Hematopoietic multipotent progenitor cell treated with erythropoietin and hydrocortisone succinate and interleukin-3 and kit ligand, for 15 days (in vitro differentiated cells): ENCODE measurements at regions not wholly inside any gene's neighbourhood (a gene's known extent, or its start where the extent isn't known, plus 50 kb on each side); places are given as distances from the start of the nearest gene placed in this dataset.
"Not testable (repeated sequence)": the region's sequence is repeated elsewhere in the genome, so short reads cannot be mapped to it uniquely, and the experiment has no call there.

Experiments used
- DNase-seq: peaks from one replicate; pipeline ENCODE4 v3.0.0-alpha.2; 2015; ENCODE audit warnings: low spot score

DNA sequence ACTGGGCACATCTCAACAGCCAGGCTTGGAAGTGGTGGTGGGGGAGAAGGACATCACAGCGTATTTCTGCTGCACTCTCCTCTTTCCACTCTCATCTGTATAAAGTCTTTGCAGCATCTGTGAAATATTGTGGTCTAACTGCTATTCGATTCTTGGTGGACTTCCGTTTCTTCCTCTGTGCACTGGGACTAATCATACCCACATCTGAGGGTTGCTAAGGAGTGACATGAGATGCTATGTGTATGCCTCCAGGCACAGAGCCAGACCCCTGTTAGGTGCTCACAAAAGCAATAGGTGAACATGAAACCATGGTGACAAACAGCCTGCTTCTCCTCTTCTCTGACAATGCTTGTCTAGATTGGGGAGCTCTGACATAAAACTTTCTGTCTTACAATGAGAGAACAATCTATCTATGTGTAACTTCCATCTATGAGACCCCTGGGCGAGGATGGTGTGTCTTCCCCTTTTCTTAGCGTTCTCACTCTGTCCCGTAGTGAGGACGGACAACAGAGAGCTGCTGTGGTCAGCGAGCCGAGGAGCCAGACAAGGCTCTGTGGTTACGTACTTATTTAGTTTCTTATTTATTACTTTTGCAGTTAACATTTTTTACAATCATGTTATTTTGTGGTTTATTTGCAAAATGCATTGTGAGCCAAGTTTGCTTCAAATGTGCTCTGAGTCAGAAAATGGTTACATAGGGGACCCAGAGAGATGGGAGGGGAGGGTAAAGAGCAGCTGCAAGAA is 196.7 kb upstream of the TPRG1 start:
- no peak for DNase-seq

DNA sequence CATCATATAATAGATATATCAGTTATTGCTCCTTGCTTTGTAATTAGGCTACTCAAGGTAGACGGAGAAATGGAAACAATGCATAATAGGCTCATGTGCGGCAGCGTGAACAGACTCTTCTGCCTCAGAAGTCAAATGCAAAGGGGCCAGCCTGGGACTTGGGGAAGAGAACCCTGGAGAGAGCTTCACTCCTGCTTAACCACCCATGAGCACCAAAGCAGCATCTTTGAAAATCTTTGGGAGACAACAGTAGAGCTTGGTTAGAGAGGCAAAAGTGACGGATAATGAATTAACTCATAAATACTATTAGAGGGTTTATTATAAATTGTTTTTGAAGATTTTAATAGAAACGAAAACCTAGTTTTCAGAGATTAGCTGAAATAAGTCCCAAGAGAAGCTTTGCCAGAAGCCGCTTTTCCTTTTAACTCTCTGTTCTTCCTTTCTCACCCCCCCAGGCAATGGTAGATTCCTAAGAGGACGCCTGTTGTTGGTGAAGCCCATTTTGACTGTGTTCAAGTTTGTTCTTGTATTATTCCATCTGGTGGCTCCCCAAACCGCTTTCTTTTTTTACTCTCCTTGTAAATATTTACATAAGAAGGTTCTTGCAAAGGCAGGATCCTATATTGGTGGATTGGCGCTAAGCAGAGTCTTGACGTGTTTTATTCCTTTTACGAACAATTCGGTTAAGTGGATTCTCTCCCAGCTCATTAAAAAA is 196.0 kb upstream of the TPRG1 start:
- DNase-seq, result no peak

DNA sequence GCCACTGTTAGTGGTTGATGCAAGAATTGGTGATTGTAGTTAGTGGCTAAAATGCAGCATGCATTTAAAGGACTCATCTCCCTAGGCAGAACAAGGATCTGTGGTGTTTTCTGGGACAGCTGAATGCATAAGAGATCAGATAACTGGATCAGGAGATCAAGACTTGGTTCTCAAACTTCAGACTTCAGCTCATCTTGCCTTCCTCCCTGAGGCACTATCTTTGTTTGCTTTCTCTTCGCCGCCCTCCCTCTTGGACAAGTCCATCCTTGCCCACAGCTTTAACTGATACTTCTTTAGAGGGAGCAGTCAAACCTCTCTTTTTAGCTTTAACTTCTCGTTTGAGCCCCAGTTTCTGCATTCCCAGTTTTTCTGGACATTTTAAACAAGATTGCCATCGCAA is 195.4 kb upstream of the TPRG1 start:
- DNase-seq, result no peak

DNA sequence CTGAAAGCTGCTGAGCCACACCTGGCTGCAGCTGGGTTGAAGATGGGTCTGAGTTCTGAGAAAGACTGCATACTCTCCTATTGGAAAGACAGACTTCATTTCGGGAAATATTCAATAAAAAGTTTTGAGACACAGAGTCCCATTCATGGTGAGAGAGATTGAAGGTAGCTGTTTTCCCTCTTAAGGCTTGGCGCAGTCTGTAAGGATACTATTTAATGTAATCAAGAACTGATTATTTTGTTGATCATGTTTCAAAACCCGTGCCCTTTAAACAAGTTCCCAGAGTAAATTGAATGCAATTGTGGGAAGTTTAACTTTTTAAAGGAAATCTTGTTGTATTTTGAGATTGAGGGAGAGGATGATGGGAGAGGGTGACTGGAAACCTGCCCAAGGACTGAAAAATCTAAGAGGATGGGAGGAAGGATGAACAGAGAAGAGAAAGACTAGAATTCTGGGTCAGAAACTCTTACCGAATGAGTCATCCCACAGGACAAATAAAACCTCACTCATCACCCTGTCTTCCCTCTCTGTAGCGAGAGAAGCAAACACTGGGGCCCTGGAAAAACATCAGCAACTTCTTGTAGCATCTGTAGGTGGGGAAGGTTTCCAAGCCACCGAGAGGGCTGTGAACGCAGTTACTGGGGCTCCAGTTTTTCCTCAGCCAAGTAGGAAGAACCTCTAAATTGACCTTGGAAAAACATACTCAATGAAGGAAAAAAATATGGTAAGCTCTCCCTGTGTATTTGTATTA is 193.2 kb upstream of the TPRG1 start:
- no peak for DNase-seq

DNA sequence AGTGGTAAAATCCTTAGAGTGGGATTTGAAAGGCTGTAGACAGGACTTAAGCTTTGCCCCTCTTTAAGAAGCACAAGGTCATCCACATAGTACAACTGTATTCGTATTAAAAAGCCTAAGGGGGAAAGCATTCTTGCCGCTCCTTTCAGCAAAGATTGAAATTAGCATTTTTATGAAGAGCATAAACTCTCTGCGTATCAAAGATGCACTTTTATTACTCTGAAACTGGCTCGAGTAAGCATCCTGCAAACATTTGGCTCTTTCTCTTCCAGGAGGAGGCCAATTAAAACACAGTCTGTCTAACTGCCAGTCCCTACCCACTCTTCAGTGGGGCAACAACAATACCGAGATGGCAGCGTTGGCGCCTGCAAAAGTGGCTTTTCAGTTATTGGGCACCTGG is 192.5 kb upstream of the TPRG1 start:
- no peak for DNase-seq

DNA sequence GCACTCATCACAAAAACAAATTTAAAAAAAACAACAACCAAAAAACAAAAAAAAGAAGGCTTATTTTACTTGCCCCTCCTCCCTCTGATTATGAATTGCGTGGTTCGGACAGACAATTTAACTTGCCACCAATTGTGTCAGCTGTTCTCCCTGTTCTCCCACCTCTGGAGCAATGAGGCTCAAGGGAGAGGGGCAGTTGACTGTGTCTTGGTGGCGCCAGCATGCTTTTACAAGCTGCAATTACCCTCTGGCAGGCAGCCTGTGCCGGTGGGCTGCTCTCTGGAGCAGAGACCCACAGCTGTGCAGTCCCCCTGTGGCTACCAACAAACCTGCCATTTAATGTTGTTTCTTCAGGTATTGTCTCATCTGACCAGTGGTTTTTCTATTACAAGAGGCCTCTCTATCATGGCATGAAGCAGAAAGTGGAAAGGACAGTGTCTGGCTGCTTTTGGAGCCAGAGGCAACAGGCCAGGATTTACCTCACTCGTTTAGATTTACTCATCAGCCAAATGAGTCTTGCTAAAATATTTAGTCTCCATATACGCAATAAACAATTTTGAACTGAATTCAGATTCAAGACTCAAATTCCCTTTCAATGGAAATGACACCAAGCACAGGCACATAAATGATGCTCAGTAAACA is 192.0 kb upstream of the TPRG1 start:
- no peak for DNase-seq

DNA sequence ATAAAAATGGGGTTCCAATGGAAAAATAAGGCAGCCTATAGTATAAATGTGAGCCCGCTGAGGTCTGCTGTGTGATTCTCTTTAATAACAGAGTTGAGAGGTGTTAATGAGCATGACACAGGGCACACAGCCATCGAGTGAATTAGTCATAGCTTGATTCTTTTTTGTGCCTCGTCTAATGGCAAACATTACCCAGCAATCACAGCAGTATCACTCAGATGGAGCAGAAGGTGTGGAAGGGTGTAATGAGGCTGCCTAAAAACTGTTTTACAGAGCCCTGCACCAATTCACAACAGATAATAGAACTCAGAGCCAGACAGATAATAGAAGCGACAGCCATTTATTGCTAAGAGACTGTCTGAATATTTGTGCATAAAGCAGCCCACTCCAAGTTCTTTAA is 178.6 kb upstream of the TPRG1 start:
- no peak for DNase-seq

DNA sequence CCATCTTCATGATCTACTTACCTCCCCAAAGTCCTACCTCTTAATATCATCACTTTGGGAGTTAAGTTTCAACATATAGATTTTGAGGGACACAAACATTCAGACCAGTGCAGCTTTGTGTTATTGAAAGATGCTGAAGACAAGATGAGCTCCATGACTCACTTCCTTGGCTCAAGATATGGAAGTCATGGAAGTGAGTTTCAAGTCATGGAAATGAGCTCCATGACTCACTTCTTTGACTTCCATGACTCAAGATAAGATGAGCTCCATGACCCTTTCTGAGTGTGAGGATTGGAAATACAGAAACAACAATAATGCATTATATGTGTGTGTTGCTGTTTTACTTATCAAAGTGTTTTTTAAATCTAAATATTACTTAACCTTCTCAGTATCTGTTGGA is 170.2 kb upstream of the TPRG1 start:
- no peak for DNase-seq

DNA sequence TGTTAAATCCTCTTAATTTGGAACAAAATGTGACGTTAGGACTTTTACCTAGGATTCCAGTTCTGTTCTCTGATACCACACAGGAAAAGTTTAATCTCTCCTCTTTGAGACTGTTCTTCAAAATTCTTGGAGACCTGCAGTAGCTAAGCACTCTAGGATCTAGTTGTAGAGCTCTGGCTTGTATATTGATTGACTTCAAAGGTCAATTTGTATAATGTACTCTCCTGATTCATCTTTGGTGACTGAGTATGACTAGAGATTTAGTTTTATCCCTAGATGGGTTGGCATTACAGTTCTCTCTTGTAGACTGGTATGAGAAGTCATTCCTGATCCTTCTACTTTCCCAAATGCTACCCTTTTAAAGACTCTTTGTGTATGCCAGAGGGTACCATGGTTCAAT is 168.4 kb upstream of the TPRG1 start:
- DNase-seq, result no peak

DNA sequence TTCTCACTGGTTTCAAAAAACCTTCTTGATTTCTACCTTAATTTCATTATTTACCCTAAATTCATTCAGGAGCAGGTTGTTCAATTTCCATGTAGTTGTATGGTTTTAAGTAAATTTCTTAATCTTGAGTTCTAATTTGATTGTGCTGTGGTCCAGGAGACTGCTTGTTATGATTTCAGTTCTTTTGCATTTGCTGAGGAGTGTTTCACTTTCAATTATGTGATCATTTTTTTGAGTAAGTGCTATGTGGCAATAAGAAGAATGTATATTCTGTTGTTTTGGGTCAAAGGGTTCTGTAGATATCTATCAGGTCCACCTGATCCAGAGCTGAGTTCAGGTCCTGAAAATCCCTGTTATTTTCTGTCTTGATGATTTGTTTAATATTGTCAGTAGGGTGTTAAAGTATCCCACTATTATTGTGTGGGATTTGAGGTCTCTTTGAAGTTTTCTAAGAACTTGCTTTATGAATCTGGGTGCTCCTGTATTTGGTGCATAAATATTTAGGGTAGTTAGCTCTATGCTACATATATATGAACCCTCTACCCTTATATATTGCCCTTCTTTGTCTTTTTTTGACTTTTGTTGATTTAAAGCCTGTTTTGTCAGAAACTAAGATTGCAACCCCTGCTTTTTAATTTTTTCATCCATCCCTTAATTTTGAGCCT is 158.4 kb upstream of the TPRG1 start:
- DNase-seq, result no peak

DNA sequence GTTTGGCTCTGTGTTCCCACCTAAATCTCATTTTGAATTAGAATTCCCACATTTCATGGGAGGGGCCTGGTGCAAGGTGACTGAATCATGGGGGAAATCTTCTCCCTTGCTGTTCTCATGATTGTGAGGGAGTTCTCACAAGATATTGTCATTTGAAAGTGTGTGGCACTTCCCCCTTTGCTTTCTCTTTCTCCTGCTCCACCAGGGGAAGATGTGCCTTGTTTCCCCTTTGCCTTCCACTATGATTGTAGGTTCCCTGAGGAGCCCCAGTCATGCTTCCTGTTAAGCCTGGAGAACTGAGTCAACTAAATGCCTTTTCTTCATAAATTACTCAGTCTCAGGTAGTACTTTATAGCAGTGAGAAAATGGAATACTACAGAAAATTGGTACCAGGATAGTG is 157.2 kb upstream of the TPRG1 start:
- DNase-seq, result no peak

DNA sequence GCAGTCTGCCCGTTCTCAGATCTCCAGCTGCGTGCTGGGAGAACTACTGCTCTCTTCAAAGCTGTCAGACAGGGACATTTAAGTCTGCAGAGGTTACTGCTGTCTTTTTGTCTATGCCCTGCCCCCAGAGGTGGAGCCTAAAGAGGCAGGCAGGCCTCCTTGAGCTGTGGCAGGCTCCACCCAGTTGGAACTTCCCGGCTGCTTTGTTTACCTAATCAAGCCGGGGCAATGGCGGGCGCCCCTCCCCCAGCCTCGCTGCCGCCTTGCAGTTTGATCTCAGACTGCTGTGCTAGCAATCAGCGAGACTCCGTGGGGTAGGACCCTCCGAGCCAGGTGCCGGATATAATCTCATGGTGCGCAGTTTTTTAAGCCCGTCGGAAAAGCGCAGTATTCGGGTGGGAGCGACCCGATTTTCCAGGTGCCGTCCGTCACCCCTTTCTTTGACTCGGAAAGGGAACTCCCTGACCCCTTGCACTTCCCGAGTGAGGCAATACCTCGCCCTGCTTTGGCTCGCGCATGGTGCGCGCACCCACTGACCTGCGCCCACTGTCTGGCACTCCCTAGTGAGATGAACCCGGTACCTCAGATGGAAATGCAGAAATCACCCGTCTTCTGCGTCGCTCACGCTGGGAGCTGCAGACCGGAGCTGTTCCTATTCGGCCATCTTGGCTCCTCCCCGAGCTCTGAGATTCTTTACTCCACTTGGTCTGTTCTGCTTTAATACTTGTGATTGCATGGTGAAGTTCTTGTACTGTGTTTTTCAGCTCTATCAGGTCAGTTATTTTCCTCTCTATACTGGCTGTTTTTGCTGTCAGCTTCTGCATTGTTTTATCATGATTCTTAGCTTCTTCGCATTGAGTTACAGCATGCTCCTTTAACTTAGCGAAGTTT is 148.9 kb upstream of the TPRG1 start:
- DNase-seq, result not testable (repeated sequence)

DNA sequence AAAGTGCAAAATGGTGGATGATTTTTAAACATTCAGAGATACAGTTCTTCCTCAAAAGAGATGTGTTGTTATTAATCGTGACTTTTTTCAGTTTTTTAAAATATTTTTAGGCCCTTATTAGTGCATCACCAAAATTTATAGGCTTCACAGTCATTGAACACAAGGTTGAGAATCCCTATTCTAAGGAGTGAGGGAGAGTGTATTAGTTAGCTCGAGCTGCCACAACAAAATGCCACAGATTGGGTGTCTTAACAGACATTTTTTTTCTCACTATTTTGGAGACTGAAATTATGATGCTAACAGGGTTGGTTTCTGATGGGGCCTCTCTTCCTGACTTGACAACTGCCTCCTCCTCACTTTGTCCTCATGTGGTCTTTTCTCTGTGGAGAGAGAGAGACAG is 145.9 kb upstream of the TPRG1 start:
- no peak for DNase-seq

DNA sequence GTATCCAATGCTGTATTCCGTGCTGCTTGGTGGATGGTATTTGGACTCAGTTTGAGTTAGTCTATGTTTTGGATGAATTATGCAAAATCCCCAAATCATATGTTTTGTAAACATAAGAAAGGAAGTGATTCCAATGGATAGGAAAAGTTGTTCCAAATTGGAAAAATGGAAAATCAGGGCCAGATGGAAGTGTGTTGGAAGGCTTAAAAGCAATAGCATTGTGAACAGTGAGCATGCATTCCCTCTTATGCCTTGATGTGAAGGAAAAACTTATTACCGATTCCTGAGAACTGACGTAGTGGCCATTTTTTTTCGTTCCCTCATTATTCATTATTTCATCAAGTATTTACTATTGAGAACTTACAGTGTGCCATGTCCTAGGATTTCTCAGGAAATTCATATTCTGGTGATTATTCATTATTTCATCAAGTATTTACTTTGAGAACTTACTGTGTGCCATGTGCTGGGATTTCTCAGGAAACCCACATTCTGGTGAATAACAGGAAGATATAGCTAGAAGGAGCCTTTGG is 144.1 kb upstream of the TPRG1 start:
- no peak for DNase-seq

DNA sequence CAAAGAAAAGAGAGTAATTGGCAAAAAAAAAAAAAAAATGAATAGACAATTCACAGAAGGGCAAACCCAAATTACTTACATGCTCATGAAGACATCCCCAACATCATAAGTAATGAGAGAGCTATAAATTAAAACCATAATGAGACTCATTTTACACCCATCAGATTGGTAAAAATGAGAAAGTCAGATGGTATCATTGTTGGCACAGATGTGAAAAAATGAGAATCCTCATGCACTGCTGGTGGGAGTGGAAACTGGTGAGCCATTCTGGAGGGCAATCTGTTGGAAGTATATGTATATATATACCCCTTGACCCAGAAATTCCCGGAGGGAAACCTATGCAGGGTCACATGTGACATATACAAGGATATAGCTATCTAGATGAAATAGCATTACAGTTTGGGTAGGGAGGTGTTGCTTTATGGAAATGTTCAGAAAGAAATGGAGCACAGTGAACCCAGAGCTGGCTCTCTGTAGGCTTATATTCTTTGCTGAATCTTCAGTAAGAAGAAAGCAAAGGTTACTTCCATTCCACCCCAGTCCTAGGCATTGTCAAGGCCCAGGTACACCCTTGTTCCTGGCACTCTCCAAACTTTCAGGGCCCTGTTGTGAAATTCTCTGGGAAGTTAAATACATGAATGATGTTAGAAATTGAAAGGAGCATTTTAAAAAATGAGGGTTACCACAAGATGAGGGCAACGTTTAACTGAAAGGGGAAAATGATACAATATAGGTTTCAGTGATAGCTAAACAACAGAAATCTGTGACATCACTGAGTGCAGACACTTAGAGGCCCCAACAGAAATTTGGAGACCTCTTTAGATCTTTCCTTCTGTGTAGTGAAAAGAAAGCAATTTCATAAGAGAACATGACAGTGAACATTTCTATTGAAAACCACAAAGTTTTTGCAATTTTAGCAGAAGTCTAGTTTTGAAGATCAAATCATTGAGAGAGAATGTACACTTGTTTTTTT is 132.7 kb upstream of the TPRG1 start:
- DNase-seq, result no peak

DNA sequence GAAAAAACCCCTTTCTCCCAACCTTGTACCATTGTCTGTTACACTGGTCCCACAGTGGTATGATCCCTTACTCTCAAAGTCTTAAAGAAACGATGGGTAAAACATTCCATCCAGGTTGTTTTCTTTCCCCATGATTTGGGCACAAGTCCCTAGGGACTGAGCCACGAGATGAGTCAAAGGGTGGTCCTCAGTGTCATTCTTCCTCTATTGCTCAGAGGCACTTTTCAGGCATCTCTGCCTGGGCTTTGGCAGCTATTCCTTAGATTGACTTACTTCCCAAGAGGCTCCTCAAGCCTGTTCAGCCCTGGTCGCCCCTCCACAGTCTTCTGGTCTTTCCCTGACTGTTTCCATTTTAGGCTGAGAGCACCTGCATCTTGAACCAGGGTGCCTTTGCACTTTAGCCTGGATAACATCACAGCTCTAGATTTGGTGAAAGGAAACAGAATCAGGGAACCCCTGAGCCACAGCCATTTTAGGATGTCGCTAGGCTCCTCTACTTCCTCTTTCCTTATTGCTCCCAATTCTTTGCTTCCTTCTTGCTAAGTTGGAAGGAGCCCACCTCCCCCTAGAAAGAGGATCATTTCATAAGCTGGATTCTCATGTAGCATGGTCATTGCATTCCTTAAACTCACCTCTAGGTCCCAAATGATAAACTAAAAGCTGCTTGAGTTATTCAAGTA is 131.0 kb upstream of the TPRG1 start:
- DNase-seq, result no peak

DNA sequence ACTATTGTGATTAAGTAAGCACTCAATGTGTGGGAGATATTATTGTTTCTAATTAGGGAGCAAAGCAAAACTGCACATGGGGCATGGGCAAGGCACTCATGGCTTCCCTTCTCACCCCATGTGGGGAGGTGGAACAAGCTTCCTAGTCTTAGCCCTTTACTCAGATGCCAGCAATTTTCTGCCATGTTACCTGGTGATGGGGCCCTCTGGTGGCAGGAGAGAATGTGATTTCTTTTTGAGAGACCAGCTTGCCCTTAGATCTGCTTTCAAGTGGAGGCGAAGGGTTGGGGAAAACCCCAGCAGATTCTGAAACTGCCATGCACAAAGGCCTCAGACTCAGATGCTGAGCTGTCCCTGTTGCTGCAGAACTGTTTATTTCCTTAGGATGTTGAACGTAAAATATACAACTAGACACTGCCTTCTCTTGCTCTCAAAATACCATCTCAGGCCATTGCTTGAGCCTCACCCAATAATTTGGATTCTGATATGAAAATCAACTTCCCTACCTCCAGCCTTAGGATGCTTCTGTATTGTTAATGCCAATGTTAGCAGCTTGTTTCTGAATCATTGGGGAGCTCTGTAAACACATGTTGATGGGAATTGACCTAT is 130.2 kb upstream of the TPRG1 start:
- DNase-seq, result no peak

DNA sequence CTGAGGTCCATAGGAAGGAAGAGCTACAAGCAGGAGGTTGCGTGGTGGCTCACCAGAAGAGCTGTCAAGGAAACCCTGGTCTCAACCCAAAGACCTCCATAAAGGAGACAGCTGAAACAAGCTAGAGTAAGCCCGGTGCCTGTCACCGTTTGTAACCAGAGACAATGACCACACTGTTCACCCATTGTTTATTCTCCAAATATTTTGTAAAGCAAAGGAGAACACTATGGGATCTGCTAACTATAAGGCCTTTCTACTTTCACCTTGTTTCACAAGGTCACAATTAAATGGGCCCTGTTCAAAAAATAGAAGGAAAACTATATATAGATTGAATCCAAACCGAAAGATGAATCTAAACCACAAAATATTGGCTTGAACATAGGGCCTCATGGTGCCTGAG is 128.9 kb upstream of the TPRG1 start:
- no peak for DNase-seq
